ENCODE measurements at regions not wholly inside any gene's neighbourhood (a gene's known extent, or its start where the extent isn't known, plus 50 kb on each side); places are given as distances from the start of the nearest gene placed in this dataset.

DNA sequence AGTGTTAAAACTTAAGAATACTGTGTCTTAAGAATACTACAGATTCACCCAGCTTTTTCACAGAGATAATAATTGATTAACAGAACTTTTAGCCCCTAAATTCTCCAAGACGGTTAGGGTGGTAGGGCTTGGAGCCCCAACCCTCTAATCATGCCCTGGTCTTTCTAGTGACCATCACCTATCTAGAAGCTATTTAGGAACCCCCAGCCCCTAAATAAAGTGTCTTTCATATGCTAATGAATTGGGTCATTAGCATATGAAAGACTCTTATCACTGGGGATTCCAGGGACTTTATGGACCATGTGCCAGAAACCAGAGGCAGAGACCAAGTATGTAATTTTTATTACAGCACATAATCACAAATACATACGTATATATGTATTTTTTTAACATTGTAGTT, 999.7 kb upstream of the RAG2 start:
- Histone ChIP-seq H4K91ac (ENCODE audit: insufficient read length, low read depth, low read length) (no peak overlapping the region), H2BK20ac (ENCODE audit: low read depth, low read length, poor library complexity, severe bottlenecking) (no peak overlapping the region), H3K27ac (ENCODE audit: insufficient read length, low read depth, low read length) (no peak overlapping the region), H2BK5ac (ENCODE audit: insufficient read length, low read length) (no peak overlapping the region), H3K4me1 (ENCODE audit: insufficient read depth, low read length) (no peaks in the 10 kb centered on the region), H2AFZ (ENCODE audit: low read length) (no peak overlapping the region), H3K14ac (ENCODE audit: insufficient read depth, low read length) (no peak overlapping the region), H4K20me1 (ENCODE audit: control insufficient read depth, insufficient read depth, insufficient read length) (no peaks in the 10 kb centered on the region), H4K5ac (ENCODE audit: insufficient read length, low read depth, low read length) (no peak overlapping the region), H3T11ph (ENCODE audit: low read length) (no peak overlapping the region), H3K79me1 (ENCODE audit: insufficient read depth, low read depth, low read length, poor library complexity, severe bottlenecking) (no peaks in the 10 kb centered on the region), H3K18ac (ENCODE audit: insufficient read length, low read depth, low read length) (no peak overlapping the region), H2BK15ac (ENCODE audit: low read depth, low read length) (no peak overlapping the region), H3K23me2 (ENCODE audit: insufficient read length, low read depth, low read length, poor library complexity, severe bottlenecking) (no peaks in the 10 kb centered on the region), H3K4me2 (ENCODE audit: insufficient read depth, insufficient read length, low read length) (no peak overlapping the region), H3K9me3 (ENCODE audit: control insufficient read depth, low read depth, low read length) (no peaks in the 10 kb centered on the region), H3K27me3 (ENCODE audit: insufficient read depth, low read length) (no peaks in the 10 kb centered on the region), H3K9ac (ENCODE audit: extremely low read depth, insufficient read length, low read length) (no peak overlapping the region), H2AK5ac (ENCODE audit: insufficient read length, low read length) (no peak overlapping the region), H3K23ac (ENCODE audit: insufficient read length, low read depth, low read length) (no peak overlapping the region), H3K79me2 (ENCODE audit: insufficient read depth, low read length) (no peaks in the 10 kb centered on the region), H4K8ac (replicated peaks; ENCODE audit: insufficient read length, low read depth, low read length) (no peak overlapping the region), H3K4ac (ENCODE audit: low read depth, low read length) (no peak overlapping the region), H3K56ac (ENCODE audit: insufficient read length, low read depth, low read length) (no peak overlapping the region), H2BK12ac (ENCODE audit: insufficient read length, low read depth, low read length) (no peak overlapping the region), H2BK120ac (ENCODE audit: low read depth, low read length, poor library complexity, severe bottlenecking) (no peak overlapping the region)
- Mint-ChIP-seq H3K9me3 (peaks cover under 1 to 8% of the 10 kb centered on the region in 2 experiments; a peak in 3 of 5 replicates), H3K27ac (no peak overlapping the region), H3K4me1 (peaks cover 11 to 13% of the 10 kb centered on the region in 2 experiments), H3K36me3 (ENCODE audit: insufficient read depth in 1 of 3, low read depth in 3 of 3) (peaks cover 0 to 8% (median 0%) of the 10 kb centered on the region in 3 experiments; a peak in 2 of 7 replicates), H3K27me3 (ENCODE audit: low read depth) (no peaks in the 10 kb centered on the region), H3K4me3 (no peak overlapping the region)
- no CpG with 5 or more reads among the region's 2 CpGs for WGBS (ENCODE audit: extremely low coverage, insufficient read length, low lambda C conversion rate)
- TF ChIP-seq, protein P1, sequence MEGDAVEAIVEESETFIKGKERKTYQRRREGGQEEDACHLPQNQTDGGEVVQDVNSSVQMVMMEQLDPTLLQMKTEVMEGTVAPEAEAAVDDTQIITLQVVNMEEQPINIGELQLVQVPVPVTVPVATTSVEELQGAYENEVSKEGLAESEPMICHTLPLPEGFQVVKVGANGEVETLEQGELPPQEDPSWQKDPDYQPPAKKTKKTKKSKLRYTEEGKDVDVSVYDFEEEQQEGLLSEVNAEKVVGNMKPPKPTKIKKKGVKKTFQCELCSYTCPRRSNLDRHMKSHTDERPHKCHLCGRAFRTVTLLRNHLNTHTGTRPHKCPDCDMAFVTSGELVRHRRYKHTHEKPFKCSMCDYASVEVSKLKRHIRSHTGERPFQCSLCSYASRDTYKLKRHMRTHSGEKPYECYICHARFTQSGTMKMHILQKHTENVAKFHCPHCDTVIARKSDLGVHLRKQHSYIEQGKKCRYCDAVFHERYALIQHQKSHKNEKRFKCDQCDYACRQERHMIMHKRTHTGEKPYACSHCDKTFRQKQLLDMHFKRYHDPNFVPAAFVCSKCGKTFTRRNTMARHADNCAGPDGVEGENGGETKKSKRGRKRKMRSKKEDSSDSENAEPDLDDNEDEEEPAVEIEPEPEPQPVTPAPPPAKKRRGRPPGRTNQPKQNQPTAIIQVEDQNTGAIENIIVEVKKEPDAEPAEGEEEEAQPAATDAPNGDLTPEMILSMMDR (conservative IDR thresholded peaks at IDR 0.05) = no peak
- no peak for DNase-seq
